ENCODE measurements at regions not wholly inside any gene's neighbourhood (a gene's known extent, or its start where the extent isn't known, plus 50 kb on each side); places are given as distances from the start of the nearest gene placed in this dataset.

DNA sequence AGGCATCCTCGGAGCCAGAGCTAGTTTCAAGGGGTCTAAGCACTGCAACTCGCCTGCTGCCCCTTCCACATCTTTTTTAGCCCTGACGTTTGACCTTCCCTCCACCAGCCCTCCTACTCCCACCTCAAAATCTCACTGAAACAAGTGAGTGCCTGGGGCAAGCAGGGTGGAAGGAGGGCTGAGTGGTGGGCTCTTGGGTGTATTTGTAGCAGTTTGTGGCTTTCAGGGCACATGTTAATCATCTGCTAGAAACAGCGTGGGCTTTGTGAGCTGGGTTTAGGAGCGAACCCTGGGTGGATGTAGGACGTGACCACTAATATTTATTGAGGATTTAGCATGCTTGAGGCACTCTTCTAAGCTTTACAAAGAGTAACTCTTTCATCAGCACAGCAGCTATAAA is 390.3 kb downstream of the GRIN2B start:
- TF ChIP-seq CTCF (IDR thresholded peaks at IDR 0.05; ENCODE audit: low read length) = no peak
- TF ChIP-seq EZH2 (IDR thresholded peaks at IDR 0.05; ENCODE audit: borderline replicate concordance, low read length) = no peak

Measured in OCI-LY1 (cell line).